GM19455 (cell line): ENCODE measurements at regions not wholly inside any gene's neighbourhood (a gene's known extent, or its start where the extent isn't known, plus 50 kb on each side); places are given as distances from the start of the nearest gene placed in this dataset.

Experiments
- ATAC-seq: cut with Tn5 transposase; IDR thresholded peaks from one replicate; pipeline ENCODE4 v1.9.1; 2021; ENCODE audit not compliant: unreplicated experiment

DNA sequence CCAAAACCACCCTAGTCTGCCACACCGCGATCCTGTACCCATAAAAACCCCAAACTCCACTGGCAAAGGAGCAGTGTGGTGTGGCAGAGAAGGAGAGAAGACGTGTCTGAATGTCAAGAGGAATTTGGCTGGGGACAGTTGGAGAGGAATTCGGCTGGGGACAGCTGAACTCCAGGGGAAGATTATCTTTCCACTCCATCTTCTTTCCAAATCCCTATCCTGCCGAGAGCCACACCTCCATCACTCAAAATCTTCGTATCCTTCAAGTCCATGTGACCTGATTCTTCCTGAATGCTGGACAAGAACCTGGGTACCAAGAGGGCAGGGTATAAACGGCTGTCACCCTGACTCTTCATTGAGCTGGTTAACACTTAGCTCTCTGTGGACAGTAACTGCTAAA is 448.1 kb downstream of the ARHGEF28 start:
- no peak for ATAC-seq

DNA sequence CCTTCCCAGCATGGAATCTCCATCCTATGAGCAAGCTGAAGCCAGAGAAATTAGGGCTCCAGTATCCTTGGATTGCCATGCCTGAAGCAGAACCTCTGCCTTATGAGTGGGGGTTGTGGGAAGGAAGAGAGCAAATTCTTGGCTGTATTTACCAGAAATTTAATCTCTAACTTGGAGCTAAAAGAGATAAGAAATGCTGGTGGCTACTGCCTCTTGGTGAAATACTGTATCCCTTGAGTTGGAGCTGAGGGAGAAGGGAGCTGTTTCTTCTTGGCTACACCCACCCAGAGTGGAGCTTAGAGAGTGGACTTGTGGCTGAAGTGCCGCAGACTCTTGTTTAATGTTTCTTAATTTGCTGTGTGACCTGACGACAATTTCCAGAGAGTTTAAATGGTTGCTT is 447.3 kb downstream of the ARHGEF28 start:
- ATAC-seq: no peak

DNA sequence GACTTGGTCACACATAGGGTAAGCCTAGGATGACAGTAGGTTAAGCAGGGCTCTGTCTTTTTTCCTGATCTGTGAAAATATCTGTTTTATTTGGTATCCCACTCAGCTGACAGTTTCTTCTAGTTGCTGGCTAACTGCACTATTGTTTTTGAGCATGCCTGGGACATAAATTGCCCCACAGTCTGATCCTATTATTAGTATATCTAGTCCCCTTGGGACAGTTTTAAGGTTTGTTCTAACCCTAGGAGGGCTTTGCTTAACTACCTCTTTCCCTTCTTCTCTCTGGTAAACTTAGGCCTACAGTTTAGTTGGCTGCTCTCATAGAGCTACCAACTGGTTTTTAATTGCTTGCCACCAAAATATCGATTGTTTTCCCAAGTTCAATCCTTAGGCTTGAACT is 446.6 kb downstream of the ARHGEF28 start:
- no peak for ATAC-seq

DNA sequence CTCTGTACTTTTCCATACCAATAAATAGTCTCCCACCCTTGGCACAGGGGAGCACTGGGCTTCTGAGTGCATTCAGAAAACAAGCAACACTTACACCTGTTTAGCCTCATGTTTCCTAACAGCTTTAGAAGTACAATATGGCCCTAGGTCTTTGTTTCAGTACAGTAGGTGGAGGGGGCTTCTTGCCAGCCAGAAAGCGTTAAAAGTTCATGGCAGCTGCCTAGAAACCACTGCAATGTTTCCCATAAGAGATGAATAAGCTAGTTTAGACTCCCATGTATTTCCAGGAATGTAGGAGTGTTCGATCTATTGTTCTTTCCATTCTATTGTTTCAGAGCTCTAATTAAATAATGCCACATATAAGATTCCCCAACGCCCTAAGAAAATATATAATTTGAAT is 444.8 kb downstream of the ARHGEF28 start:
- no peak for ATAC-seq

DNA sequence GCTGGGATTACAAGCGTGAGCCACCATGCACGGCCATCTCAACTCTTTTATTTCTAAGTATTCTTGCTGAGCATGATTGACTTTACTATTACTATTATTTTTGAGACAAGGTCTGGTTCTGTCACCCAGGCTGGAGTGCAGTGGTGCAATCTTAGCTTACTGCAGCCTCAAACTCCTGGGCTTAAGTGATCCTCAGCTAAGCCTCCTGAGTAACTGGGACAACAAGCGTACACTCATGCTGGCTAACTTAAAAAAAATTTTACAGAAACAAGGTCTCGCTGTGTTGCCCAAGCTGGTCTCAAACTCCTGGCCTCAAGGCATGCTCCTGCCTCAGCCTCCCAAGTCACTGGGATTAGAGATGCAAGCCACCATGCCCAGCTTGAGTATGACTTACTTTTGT is 443.7 kb downstream of the ARHGEF28 start:
- ATAC-seq: no peak

DNA sequence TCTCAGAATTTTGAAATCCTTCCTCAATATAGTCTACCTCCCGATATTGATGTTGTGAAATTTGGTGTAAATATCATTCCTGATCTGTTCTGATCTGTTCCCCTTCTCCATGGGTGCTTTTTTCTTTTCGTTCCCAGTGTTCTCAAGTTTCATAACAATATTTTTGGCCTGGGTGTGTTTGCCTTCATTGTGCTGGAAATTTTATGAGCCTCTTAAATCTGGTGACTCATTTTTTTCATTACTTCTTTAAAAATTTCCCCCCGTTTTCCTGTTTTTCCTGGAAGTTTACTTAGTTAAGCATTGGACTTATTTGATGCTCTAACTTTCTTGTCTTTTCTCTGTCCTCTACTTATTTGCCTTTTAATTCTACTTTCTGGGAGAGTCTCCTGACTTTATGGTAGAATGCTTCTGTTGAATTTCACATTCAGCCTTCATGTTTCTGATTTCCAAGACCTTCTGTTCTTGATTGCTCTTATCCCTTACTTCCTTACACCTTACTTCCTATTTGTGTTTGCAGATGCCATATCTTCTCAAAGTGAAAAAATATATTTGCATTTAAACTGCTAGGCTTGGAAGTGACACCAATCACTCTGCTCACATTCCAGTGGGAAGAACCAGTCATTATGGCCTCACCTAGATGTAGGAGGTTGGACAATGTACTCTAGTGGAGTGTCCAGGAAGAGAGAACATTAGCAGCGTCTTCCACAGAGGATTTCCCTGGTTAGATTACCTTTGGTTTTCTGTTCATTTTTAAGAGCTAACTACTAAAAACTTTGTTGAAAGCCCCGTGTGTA is 441.9 kb downstream of the ARHGEF28 start:
- no peak for ATAC-seq

DNA sequence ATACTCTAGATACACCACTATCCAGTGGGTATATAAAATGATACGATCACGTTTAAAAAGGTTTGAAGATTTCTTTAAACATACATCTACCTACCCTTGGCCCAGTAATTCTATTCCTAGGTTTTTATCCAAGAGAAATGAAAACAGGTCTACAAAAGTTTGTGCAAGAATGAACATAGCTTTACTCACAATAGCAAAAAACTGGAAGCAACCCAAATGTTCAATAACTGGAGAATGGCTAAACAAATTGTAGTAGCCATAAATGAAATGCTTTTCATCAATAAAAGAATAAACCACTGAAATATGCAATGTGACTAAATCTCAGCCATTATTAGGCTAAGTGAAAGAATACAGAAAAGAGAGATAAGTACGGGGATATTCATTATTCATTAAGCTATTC is 438.9 kb downstream of the ARHGEF28 start:
- no peak for ATAC-seq

DNA sequence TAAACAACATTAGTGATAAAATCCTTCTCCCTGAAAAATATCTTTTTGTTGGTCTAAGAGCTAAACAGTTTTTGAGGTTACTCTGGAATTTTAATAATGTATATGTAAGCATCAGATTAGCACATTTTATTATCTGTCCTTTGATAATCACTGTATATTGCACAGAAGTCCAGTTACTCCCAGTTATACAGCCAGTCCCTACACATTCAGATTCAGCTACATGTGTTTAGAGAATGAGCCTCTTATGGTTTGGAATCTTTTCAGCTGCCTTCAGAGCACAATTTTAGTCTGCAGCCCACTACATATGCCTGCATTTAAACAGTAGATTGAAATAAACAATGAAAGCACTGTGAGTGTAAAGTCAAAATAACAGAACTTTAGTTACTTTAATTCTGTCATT is 438.2 kb downstream of the ARHGEF28 start:
- no peak for ATAC-seq

DNA sequence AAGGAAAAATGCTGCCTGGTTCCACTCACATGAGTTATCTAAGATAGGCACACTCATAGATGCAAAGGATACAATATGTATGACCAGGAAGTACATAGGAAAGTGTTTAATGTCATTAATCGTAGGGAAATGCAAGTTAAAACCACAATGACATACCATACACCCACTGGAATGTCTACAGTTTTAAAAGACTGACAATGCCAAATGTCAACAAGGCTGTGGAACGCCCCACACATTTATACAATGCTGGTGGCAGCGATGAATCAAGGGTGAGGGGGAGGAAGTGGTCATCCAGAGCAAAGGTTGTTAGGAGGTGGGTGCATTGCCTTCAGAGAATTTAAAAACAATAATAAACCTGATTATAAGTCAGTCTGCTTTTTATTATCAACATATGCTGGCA is 437.8 kb downstream of the ARHGEF28 start:
- no peak for ATAC-seq

DNA sequence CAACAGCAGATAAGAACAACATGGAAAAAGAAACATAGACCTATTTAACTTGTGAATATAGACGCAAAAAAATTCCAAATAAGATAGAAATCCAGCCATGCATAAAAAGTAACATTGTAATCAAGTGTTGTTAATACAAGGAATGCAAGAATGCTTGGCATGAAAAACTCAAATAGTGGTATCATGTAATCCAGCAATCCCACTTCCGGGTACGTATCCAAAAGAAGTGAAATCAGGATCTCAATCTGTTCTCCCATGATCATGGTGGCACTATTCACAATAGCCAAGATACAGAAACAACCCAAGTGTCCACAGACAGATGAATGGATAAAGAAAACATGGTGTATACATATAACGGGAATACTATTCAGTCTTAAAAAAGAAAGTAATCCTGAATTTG is 437.4 kb downstream of the ARHGEF28 start:
- ATAC-seq: no peak

DNA sequence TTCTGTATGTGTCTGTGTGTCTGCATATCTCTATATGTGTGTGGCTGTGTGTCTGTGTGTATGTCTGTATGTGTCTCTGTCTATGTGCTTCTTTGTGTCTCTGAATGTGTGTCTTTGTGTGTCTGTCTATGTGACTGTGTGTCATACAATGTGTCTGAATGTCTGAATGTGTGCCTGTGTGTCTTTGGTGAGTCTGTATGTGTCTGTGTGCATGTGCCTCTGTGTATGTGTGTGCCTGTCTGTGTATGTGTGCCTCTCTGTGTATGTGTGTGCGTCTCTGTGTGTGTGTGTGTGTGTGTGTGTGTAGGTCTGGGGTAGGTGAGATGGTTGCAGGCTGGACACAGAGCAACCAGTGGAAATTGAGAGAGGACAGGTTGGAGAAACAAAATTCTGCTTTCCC is 435.3 kb downstream of the ARHGEF28 start:
- ATAC-seq: no peak

DNA sequence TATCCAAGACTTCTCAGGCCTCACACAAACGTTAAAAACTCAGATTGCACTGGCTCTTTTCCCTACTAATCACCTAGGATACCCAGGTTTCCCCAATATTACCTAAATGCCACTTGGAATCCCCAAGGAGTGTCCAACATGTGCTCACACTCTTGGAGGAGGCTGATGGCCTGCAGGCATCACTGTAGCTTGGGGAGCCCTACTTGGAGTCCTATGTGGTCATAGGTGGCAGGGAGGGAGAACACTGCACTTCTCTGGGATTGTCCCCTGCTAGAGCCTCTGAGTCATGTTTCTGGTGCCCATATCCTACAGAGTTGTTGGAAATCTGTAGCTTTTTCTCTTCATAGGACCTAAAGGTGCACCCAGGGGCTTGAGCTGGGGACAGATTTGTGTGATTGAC is 433.7 kb downstream of the ARHGEF28 start:
- ATAC-seq: no peak

DNA sequence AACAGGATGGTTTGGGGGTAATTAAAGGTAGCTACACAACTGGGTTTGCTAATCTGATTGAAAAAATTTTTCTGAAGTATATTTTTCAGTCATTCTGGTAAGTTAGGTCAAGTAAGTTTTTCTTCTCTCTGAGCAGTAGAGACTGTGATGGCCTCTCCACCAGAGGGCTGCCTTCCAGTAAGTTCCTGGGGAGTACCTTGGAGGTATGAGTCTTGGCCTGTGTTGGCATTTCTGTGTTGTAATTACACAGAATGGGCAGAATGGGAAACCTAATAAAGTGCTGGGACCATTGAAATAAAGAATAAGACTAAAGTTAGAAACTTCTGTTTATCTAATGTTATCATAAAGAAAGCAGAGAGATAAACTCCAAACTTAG is 430.8 kb downstream of the ARHGEF28 start:
- no peak for ATAC-seq

DNA sequence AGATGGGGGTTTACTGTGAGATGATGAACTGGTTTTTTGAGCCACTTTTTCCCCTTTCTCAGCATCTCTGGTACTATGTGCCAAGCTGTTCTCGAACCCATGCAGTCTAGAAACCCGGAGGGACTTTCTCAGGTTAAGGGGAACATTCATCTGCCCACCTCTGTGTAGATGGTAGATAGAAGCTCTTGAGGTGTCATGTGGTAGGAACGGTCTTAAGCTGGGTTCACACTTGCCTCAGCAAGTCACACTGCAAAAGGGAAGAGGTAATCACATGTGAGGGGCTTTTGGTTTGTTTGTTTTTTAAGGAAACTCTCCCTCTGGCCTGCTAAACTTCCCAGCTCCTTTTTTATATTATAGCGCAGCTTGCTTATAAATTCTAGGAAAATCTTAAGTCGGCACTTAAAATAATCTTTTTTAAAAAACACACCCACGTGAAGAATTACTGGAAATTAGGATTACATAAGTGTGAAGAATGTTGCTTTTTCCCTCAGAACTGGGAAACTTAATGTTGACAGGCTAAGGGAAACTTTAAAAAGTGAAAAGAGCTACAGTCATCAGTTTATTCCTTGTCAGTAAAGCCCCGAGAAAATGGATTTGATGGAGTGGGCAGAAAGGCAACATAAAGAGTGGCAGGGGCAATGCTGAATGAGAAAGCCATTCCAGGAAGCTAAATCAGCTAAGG is 430.3 kb downstream of the ARHGEF28 start:
- no peak for ATAC-seq

DNA sequence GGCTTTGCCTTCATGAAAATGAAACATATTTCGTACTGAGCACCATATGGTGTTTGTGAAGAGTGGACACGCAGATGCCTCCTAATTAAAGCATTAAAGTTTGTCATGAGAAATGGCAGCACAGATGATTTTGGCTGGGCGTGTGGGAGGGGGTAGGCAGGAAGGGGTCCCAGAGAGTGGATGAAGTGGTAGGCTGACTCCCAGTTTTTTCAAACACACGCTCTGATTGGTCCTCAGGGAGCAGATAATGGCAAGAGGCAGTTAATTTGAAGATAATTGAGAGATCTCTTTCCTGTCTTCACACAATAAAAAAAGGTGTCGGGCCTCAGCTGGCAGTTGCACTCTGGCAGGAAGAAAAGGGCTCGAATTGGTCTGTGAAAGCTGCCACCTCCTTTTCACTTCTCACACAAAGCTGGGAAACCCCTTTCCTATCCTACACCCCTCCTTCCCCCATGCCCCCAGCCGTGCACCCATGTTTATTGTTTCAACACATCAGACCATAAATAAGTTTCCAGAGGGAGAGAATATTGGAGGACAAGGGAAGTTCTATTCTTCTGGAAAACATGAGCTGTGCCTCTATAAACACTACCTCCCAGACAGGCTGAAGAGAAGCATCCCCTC is 429.6 kb downstream of the ARHGEF28 start:
- ATAC-seq: no peak

DNA sequence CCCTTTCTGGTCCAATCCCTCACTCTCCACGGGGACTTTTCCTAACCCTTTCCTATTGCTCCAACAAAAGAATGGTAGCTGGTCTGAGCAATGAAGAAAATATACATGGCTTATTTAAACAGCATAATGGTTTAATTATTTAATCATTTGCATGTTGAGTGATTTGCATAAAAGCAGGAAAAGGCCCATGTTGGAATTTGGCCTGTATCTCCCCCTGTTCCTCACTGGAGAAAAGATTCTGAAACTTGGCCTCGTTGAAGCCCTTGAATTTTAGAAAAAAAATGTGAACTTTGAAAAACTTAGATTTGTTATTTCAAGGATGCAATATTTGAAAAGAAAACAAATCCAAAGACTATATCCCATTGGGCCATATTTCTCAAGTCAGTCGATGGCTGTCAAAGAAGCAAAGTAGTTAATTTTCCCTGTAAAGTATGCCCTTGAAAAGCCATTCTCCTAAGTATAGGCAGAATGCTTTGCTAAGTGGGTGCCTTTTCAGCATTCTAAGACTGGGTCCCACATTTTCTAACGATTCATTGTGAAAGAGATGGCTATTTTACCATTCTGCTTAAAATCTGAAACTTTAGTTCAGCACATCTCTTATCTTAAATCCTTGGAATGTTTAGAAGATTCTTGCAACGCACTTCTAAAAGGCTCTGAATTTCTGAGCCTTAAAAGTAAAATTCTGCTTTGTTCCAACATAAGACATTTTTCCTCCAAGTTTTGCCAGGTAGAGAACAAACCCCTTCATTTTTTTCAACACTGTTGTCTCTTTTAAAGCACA is 428.8 kb downstream of the ARHGEF28 start:
- ATAC-seq: no peak

DNA sequence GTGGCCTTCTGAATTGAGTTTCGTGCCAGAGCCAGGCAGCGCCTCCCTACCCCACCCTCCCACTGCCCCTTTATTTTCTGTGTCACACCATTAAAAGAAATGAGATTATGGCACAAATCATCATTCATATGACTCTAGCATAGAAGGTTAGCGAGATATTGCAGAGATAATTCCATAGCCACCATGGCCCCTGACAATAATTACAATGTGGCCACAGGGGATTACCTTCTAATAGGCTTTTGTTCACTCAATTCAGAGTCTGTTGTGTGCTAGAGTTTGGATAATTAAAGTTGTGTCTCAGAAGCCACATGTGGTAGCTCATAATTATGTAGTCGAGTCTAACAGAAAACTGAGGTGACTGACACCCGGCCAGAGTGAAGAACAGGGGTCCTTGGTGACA is 428.1 kb downstream of the ARHGEF28 start:
- ATAC-seq: no peak

DNA sequence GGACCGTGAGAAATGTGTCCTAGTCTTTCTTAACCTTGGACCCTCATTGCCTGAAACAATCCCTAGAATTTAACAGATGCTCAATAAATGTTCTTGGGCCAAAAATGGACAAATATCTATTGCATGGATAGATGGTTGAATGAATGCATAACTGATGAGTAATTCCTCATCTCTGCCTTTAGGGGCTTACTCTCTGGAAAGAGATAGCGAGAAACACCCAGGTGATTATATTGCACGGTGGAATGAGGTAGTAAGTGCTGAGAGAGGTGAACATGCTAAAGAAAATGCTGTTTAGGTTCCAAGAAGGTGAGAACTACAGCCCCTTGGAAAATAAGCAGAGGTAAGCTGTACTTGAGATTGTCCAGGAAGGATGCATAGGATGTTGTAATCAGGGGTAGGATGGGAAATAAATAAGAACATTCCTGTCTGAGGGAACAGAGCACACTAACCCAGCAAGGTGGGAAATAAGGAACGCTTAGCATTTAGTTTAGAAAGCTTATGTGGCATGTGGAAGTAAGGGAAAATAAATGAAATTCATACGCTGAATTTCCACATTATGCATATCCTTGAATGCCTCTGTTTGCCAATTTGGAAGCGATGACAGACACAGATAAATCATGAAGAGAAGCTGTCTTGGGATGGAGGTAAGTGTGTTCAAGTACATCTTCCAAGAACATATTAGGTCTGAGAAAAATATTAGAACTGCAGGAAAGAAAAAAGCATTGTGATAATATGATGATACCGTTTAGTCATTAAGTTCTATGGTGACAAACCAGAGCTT is 426.6 kb downstream of the ARHGEF28 start:
- no peak for ATAC-seq

DNA sequence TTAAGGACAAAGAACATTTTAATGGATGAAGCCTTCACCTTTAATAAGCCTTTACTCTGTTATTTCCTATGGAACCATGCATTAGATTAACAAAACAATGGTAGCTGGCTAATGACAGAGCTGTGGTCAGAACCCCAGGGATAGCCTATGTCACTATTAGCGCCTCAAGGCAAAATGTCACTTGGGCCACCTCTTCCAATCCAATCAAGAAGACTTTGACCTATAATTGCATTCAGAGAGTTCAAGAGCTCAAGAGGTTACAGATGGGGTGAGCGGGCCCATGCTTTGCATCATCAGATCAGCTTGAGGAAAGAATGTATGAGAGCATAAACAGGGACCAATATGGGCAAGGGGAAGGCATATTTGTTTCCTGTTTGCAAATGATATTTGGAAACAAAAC is 425.1 kb downstream of the ARHGEF28 start:
- no peak for ATAC-seq

DNA sequence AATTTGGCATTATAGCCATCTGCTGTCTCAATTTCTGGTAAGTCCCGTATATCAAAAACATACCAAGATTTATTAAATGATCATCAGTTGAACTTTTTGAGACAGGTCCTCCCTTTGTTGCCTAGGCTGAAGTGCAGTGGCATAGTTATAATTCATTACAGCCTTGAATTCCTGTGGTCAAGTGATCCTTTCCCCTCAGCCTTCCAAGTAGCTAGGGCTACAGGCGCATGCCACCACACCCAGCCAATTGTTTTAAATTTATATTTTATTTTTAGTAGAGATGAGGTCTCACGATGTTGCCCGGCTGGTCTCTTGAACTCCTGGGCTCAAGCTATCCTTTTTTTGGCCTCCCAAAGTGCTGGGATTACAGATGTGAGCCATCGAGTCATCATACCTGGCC is 418.9 kb downstream of the ARHGEF28 start:
- ATAC-seq: no peak

DNA sequence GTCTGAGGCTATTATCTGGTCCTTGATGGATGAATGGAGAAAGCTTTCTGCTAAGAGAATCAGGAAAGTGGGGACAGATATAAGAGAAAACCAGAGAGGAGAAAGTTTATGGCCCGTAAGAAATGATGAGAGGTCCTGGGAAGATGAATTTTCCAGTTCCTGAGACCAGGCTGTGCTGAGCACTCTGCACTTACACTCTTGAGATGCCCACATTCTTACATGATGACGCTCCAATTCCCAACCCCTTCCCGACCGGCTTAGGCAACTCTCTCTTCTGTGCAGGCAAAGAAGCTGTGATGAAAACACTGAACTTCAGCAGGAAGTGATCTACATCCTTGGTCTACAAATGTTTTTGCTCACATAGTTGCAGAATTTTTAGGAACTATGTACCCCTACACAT is 417.0 kb downstream of the ARHGEF28 start:
- ATAC-seq: no peak
